HG02798 (cell line): ENCODE measurements at regions not wholly inside any gene's neighbourhood (a gene's known extent, or its start where the extent isn't known, plus 50 kb on each side); places are given as distances from the start of the nearest gene placed in this dataset.

Source experiments
- ATAC-seq: cut with Tn5 transposase; IDR thresholded peaks from one replicate; pipeline ENCODE4 v1.9.1; 2021; ENCODE audit warnings: mild to moderate bottlenecking; ENCODE audit not compliant: unreplicated experiment, poor library complexity

DNA sequence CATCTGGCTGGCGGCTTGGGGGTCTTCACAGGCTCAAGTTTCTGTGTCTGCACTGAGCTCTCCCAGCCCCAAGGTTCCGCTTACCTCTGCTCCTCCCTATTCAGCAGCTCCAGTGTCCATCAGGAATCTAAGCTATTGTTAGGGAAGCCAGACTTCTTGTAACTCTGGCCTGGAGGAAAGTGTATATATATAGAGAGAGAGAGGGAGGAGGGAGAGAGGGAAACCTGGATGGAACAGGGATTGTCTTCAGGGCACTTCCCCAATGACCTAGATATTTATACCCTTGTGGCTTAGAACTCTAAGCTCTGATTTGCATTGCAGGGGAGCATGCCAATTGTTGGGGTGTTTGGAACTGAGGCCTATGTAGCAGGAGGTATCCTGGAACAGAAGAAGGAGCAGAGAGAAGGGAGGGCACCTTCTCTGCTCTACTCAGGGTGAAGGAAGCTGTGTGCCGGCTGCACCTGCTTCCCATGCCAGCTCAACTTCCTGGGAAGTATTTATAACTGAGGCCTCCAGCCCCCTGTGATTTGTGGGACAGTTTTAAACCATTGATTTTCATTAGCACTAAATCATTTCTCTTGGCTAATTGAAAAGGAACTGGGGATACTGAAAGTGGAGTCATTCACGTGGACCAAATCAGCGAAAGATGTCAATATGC, 70.9 kb downstream of the NAV1 start:
- no peak for ATAC-seq

DNA sequence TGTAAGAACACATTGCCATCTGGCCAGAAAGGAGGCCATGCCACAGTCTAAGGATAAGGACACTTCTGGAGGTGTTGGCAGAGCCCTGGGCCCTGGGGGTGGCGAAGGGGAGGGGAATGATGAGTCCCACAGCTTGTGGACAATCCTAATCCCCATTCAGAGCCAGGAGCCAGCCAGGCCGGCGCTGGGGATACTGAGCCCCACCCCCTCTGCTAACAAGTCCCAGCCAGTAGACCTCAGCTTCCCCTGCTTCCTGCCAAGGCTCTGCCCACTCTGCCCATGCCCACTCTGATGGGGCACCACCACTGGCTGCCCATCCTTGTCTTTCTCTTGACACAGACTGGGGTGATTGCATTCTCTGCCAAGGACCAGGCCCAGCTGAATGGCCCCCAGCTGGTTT, 71.9 kb downstream of the NAV1 start:
- ATAC-seq = no peak

GRCh38 chr1:201612645-201613044, 73.7 kb downstream of the NAV1 start:
- ATAC-seq = no peak

GRCh38 chr1:201614262-201615015, 75.5 kb downstream of the NAV1 start:
- ATAC-seq = no peak

GRCh38 chr1:201617157-201617556, 78.2 kb downstream of the NAV1 start:
- no peak for ATAC-seq

DNA sequence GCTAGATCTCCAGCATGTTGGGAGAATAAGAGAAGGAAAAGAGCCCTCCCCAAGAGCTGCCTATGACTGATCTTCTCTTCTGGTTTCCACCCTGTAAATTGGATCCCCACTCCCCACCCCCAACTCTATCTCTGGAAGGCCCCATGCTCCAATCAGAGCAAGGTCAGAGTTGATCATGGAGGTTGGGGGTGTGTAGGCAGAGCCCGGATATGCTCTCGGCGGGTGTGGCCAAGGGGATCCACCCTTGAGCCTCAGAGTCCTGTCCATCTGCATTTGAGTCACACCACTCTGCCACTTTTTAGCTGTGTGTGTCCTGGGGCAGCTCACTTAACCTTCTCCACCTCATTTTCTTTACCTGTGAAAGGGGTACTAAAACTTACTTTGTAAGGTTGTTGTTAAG, 79.5 kb downstream of the NAV1 start:
- no peak for ATAC-seq

GRCh38 chr1:201618905-201619304, 80.0 kb downstream of the NAV1 start:
- ATAC-seq = no peak

DNA sequence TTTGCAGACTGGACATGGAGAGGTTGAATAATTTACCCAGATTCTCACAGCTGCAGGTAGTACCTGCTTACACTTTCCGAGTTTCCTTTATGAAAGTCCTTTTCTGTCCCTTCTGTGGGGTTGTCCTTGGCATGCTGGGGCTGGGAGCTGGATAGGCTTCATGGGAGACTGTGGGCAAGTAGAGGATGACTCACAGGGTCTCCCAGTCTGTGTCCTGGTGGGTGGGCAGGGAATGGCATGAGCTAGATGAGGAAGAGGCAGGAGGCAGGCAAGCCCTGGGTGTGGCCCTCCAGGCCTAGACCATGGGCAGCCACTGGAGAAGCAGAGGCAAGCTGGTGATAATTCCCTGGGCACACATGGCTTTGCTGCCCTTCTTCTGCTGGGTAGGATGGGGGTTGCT, 80.6 kb downstream of the NAV1 start:
- no peak for ATAC-seq

DNA sequence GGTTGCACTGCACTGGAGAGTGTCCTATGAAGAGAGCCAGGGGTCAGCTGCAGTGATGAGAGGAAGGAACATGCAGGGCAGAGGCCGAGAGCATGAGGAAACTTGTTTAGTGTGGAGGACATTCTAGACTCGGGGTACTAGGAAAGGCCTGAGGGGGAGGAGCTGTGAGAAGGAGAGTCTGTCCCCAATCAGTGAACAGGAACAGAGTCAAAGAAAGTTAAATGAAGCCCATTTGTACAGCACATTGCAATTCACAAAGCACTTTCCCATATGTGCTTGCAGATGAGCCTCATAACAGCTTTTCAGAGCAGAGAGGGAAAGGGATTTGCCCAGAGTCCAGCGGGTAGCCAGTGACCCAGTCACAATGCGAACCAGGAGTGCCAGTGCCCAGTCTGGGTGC, 83.4 kb downstream of the NAV1 start:
- no peak for ATAC-seq

DNA sequence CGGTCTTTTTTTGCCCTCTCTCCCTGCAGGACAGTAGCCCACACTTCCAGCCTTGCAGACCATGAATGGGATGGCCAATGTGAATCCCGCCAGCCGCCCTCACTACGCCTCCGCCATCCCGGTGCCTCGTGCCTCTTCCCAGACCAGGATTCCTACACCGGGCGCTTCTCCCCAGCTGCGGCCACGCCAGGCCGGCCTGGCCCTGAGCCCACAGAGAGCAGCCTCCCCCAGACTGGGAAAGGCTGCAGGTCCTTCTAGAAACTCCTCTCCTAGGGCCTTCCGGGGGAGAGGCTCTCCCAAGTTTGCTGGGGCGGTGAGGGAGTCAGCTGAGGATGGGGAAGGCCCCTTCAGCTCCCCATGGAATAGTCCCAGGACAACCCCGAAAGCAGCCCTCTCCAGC, 83.9 kb downstream of the NAV1 start:
- no peak for ATAC-seq

GRCh38 chr1:201624741-201625225, 85.9 kb downstream of the NAV1 start:
- no peak for ATAC-seq

- ATAC-seq = no peak
Observed at GRCh38 chr1:201625226-201625761, 86.4 kb downstream of the NAV1 start.

GRCh38 chr1:201625851-201626251, 86.9 kb downstream of the NAV1 start:
- no peak for ATAC-seq

DNA sequence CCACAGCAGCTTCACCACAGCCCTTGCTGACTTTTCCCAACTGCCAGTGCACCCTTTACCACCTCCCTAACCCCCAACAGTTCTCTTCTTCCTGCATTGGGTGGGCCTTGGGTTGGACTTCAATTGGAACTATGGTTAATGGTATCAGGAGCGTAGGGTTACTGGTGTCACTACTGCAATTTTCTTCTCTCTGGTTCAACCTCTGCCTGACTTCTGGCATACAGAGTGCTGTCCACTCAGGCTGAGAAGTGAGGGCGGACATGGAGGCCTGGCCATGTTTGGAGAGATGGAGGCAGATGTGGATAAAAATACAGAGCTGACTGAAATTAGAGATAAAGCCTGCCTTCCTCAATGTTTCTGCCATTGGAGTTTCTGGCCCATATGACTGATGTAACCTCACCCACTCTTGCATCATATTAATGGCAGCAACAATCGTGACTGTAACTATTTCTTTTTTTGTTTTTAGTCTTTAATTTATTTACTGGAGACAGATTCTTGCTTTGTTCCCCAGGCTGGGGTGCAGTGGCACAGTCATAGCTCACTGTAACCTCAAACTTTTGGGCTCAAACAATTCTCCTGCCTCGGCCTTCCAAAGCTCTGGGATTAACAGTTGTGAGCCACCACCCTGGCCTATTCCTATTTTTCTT, 87.8 kb downstream of the NAV1 start:
- ATAC-seq = no peak

GRCh38 chr1:201628490-201628889, 89.6 kb downstream of the NAV1 start:
- no peak for ATAC-seq

- no peak for ATAC-seq
Observed at GRCh38 chr1:201630582-201630981, 91.7 kb downstream of the NAV1 start.

DNA sequence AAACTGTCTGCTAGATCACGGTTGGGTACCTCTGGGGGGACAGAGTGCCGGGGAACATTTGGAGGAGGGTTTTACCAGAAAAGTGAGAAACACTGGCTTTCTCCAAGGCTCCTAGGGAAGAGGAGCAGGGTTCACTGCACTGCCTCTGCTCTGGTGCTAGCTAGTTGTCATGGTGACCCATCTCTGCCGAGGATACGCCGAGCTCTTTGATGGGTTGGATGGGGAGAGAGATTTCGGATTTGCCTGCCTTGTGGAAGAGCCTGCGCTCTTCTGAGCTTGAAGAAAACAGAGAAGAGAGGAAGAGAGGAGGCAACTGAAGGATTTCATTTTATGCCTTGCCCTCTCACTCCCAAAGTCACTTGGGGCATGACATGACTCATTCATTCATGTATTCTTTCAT, 92.1 kb downstream of the NAV1 start:
- no peak for ATAC-seq

- no peak for ATAC-seq
Observed at GRCh38 chr1:201632364-201632952, 93.5 kb downstream of the NAV1 start.

DNA sequence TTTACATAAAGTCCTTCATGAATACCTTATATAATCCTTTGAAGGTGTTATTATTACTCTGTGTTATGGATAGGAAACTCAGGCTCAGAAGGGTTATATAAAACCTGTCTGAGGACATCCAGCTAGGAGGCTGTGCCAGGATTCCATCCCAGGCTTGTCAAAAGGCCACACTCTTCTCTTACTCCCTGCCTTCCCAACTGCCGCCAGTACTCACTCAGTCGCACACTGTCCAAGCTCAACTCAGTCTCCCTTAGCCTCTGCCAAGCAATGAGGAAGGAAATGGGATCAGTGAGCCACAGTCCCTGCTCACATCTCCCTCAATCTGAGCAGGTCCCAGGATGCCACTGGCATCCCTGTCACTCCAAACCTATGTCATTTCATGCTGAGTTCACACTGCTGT, 94.4 kb downstream of the NAV1 start:
- no peak for ATAC-seq

GRCh38 chr1:201633811-201634210, 94.9 kb downstream of the NAV1 start:
- ATAC-seq = no peak

DNA sequence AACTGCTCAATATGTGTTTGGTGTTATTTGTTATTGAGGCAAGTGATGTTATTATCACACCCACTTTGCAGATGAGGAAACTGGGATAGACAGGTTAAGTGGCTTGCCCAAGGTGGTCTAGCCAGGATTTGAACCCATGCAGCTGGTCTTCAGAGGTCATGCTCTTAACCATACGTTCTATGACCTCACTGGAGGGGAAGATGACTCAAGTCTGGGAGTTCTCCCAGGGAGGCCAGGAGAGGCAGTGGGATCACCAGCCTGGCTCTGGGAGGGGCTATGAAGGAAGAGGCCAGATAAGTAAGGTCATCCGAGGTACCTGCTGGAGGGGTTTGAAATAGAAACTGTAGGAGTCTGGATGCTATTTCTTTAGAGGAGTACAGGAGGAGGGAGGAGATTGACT, 95.3 kb downstream of the NAV1 start:
- no peak for ATAC-seq
